ENCODE measurements at regions not wholly inside any gene's neighbourhood (a gene's known extent, or its start where the extent isn't known, plus 50 kb on each side); places are given as distances from the start of the nearest gene placed in this dataset.

- TF ChIP-seq ELF4 (IDR thresholded peaks at IDR 0.05) (no peak), TARDBP (IDR thresholded peaks at IDR 0.05) (no peak), SP1 (IDR thresholded peaks at IDR 0.05) (no peak), BHLHE40 (IDR thresholded peaks at IDR 0.05; ENCODE audit: borderline replicate concordance) (no peak), FOXK2 (IDR thresholded peaks at IDR 0.05) (no peak), ZNF384 (IDR thresholded peaks at IDR 0.05) (no peak), NFRKB (IDR thresholded peaks at IDR 0.05) (no peak), ARNT (IDR thresholded peaks at IDR 0.05) (no peak), FOXA1 (IDR thresholded peaks at IDR 0.05) (no peak), FOXM1 (IDR thresholded peaks at IDR 0.05; ENCODE audit: borderline replicate concordance) (no peak), LEF1 (IDR thresholded peaks at IDR 0.05; ENCODE audit: borderline replicate concordance) (no peak), HDGF (IDR thresholded peaks at IDR 0.05; ENCODE audit: borderline replicate concordance) (no peak), PKNOX1 (IDR thresholded peaks at IDR 0.05) (no peak), L3MBTL2 (conservative IDR thresholded peaks at IDR 0.05) (no peak)
Measured at GRCh38 chr2:13543550-13543949, 826.8 kb downstream of the TRIB2 start.

Measured in HEK293T (cell line).